ENCODE measurements at regions not wholly inside any gene's neighbourhood (a gene's known extent, or its start where the extent isn't known, plus 50 kb on each side); places are given as distances from the start of the nearest gene placed in this dataset.
A peak's percentile ranks its signal among the peaks of the same experiment; 100 is the strongest.

DNA sequence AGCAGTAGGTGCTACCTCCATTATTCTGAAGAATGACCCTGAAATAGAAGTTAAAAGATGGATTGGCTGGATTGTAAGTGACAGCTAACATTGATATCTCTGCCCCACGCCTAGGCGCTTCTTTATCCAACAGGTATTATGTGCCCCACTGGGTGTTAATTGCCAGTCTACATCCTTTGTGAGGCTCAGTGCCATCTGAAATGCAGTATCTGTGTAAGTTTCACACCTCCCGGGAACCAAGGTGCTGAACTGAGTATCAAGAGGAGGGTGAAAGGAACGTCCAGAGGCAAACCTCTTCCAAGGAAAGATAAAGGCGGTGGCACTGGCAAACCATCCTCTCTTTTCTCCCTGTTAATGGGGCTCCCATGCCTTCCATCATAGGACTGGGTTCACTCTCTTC is 181.1 kb upstream of the UBL3 start:
- no peak for DNase-seq (ENCODE audit: low spot score)

DNA sequence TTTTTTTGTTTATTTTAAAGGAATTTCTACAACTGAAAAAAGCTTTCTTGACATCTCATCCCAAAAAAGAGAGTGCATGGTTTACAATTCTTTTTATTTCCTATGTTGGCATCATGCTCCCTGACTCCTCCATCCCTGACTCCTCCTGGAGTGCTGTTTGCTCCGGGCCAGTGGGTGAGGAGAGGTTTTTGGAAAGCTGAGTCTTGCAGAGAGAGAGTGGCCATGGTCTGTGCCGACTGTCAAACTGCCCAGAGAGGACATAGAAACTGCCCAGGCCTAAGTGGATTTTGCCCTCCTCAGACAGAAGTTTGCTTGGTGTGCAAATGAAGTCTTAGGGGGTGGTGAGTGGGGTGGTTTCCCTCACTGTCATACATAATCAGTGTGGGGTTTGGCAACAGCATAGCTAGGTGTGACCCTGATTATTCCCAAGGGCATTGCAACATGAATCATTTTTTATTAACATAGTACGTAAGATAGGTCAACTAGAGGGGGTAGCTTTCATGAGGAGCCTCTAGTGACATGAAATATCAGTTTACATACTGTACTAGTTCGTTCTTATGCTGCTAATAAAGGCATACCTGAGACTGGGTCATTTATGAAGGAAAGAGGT is 179.8 kb upstream of the UBL3 start:
- no peak for DNase-seq (ENCODE audit: low spot score)

- no peak for DNase-seq (ENCODE audit: low spot score)
Measured at GRCh38 chr13:30027569-30028455, 177.4 kb upstream of the UBL3 start.

DNA sequence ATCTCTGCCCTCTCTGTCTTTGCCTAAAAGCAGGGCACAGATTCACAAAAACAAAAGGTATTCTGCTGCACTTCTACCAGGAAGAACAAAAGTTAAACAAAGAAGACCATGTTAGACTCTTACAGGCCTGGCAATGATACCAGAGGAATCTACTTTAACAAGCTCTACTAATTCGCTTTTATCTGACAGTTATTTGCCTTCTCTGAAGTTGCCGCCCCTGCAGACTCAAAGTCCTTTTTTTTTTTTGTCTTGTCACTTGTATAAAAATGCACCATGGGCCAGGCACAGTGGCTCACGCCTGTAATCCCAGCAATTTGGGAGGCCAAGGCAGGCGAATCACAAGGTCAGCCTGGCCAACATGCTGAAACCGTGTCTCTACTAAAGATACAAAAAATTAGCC is 176.5 kb upstream of the UBL3 start:
- no peak for DNase-seq (ENCODE audit: low spot score)

GRCh38 chr13:30026093-30026492 is 175.7 kb upstream of the UBL3 start:
- DNase-seq (ENCODE audit: low spot score): no peak

- DNase-seq (ENCODE audit: low spot score): no peak
Measured at GRCh38 chr13:30025351-30025750, 174.9 kb upstream of the UBL3 start.

GRCh38 chr13:30024125-30024865 is 173.9 kb upstream of the UBL3 start:
- DNase-seq (ENCODE audit: low spot score): no peak

DNA sequence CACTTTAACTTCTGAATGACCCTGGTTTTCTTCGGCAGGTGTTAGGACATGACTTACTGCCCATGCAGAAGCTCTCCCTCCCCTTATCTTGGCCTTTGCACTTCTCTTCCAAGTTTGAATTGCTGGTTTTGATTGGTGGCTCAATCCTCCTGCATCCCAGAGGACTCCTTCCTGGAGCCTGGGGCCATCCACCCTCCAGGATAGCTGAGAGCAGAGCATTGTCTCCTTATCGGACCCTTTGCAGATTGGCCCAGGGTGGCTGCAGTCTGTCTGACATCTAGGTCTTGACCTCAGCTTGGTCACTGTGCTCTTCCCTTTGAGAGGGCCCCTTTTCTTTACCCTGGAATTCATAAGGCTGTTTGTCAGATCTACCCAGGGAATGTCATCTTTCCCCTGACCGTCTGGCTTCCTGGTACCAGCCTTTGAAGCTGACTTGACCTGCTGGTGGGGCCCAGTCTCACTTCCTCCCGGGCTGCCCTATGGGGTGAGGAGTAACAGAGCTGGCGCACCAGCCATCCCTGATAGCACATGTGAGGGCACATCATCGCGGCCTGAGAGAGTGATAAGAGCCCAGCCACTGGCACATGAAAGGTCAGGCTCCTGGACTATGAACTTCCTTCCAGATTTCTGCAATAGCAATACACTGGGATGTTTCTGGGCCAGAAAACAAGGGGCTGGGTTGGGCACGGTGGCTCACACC is 172.9 kb upstream of the UBL3 start:
- no peak for DNase-seq (ENCODE audit: low spot score)

- no peak for DNase-seq (ENCODE audit: low spot score)
Measured at GRCh38 chr13:30022796-30023195, 172.4 kb upstream of the UBL3 start.

DNA sequence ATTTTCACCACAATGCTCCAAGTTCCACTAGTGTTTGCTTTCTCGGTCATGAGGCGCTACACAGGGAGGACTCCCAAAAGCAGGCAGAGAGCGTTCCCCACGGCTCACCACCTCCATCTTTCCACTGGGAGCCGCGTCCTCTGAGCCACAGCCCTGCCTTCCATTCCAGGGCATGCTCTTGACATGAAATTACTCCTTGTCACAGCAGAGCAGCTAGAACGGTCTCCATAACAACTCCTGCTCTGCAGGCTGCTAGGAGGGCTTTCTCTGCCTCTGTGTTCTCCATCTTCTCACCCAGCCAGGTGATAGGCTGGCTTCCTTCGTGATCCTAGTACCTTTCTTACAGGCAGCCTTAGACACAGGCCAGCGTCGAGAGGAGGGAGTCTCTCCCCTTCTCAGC is 171.8 kb upstream of the UBL3 start:
- DNase-seq (ENCODE audit: low spot score): no peak

DNA sequence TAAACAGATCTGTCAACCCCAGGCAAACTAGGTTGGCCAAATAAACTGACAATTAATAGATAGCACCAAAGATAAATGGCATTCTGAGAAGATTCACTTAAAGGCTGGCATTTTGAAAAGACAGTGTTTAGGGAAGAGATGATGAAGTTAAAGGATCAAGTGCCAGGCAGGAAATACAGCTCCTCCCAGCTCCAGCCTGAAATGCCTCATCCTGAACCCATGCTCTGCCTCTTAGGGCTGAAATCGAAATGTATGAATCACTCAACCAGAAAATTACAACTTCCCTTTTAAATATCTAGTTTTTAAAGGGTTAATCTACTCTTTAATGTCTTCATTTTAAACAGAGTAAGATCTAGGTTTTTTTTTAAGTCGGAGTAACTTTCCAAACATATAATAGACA is 171.2 kb upstream of the UBL3 start:
- no peak for DNase-seq (ENCODE audit: low spot score)

DNA sequence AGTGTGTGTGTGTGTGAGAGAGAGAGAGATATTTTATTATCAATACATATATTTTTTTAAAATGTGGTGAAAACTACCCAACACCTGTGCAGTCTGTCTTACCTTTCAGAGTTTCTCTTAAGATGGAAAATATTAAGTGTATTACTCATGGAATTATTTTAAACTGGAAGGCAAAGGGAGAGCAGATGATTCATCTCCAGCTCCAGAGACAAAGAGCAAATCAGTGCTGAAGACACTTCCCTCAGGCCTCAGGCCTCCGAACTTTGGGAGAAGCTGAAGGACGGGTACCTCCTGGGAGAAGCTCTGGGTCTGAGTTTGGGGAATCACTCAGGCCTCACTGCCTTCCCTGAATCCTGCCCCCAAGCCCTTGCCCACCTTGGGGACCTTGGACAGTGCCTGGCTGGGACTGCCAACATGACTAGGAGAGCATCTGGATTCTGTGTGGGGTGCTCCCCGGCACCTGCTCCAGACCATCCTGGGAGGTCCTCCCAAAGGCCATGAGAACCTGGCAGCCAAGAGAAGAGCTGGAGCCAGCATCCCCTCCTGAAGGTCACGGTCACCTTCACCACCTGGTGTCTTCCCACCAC is 170.4 kb upstream of the UBL3 start:
- DNase-seq (ENCODE audit: low spot score): no peak

DNA sequence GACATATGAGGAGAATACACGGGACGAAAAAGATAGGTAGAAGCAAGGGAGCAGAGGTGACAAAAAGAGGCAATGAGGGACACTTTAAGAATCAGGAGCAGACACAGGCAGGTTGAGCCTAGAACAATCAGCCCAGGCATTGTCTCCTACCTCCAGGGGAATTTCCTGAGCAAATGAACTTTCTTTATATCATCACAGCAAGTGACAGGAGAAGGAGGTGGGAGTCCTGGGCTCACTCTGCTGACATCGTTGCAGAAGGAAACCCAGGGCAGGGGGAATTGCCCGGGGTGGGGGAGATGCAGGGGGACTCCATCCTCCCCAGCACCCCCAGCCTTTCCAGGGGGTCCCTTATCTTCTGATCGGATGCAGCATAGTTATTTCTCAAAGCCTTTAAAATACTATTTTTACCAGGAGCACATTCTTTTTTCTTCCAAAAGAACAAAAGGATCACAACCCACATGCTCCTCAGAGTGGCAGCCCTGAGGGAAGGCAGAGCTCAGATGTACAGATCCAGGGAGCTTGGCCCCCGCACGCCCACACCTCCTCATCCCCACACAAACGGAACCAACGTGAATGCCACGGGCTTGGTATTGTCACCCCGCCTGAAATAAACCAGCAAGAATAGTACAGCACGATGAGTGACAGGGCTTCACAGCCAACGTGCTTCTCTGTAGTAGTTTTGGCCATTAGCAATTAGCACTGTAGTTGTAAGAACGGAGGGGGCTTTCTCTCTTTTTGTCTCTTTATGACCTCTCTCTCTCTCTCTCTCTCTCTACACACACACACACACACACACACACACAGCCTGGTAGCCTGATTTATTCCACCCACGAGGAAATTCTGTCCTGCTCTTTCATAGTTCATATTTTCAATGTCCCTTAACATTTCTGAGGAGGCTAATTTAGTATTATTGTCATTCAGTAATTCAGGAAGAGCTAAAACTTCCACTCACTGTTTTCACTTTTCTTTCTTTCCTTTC is 169.5 kb upstream of the UBL3 start:
- DNase-seq (ENCODE audit: low spot score): peak; percentile 30

DNA sequence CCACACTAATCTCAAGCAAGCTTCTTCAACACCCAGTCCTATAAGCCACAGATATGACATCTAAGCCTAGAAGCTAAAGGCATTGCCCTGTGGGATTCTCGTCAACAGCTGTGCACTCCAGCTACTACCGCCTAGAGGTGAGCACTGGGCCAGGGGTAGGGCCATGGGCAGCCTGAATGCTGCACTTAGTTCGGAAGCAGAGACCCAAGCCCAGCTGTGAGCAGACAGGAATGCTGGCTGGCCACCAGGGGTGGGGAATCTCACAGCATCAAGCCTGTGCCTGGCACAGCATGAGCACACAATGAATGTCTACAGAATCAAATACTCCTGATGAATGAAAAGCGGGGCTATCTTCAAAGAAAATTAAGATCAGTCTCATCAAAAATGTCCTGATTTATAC is 167.5 kb upstream of the UBL3 start:
- peak; percentile 55 for DNase-seq (ENCODE audit: low spot score)

- DNase-seq (ENCODE audit: low spot score): no peak
Measured at GRCh38 chr13:30016398-30016797, 166.0 kb upstream of the UBL3 start.

DNA sequence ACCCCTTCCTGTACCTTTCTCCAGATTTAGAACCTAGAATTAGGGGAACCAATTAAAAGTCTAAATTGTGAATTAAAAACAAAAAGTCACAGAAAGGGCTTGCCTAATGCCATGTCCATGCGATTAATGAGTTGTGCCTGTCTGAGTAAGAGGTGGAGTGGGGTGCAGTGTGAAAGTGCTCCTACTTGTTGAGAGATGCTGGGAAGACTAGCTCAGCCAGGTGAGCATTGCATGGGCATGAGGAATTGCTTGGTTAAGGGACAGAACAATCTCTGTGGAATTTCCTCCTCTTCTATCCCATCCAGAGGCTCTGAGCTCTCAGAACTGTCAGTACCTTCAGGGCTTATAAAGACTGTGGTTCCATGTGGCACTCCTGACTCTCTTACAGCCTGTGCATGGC is 159.0 kb upstream of the UBL3 start:
- no peak for DNase-seq (ENCODE audit: low spot score)

- DNase-seq (ENCODE audit: low spot score): no peak
Measured at GRCh38 chr13:30006246-30006645, 155.8 kb upstream of the UBL3 start.

GRCh38 chr13:30004204-30004603 is 153.8 kb upstream of the UBL3 start:
- no peak for DNase-seq (ENCODE audit: low spot score)

DNA sequence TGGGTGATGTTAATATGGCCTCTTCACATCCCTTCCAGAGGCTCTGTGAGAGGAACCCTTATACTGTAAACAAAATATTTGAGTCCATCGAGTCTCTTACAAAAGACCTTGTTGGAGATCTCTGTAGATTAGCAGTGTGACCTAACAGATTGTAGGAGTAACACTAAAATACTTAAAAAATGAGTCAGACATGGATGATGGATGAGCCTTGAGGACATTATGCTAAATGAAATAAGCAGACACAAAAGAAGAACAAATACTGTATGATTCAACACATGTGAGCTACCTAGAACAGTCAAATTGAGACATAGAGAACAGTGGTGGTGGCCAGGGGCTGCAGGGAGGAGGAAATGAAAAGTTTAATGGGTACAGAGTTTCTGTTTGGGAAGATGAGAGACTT is 152.2 kb upstream of the UBL3 start:
- DNase-seq (ENCODE audit: low spot score): no peak

- no peak for DNase-seq (ENCODE audit: low spot score)
Measured at GRCh38 chr13:30000370-30000765, 150.0 kb upstream of the UBL3 start.
